NCI-H2227 (cell line): ENCODE measurements at regions not wholly inside any gene's neighbourhood (a gene's known extent, or its start where the extent isn't known, plus 50 kb on each side); places are given as distances from the start of the nearest gene placed in this dataset.
A peak's percentile ranks its signal among the peaks of the same experiment; 100 is the strongest.
"Not testable (repeated sequence)": the region's sequence is repeated elsewhere in the genome, so short reads cannot be mapped to it uniquely, and the experiment has no call there.

ENCODE experiments used
- DNase-seq: peaks from one replicate; lab custom pipeline; 2025; ENCODE audit not compliant: unreplicated experiment; lab: John Stamatoyannopoulos, UW

- DNase-seq = no peak
These were observed 267.0 kb downstream of the PTH2R start for GRCh38 chr2:208673631-208674030.

- no peak for DNase-seq
These were observed 268.3 kb downstream of the PTH2R start for GRCh38 chr2:208674919-208675318.

- DNase-seq = not testable (repeated sequence)
These were observed 279.3 kb downstream of the PTH2R start for GRCh38 chr2:208685929-208686328.

- no peak for DNase-seq
These were observed 280.1 kb downstream of the PTH2R start for GRCh38 chr2:208686665-208687064.

- not testable (repeated sequence) for DNase-seq
These were observed 281.1 kb downstream of the PTH2R start for GRCh38 chr2:208687720-208688119.

GRCh38 chr2:208698114-208698513 lies 291.5 kb downstream of the PTH2R start:
- DNase-seq = no peak

GRCh38 chr2:208708486-208708885 lies 301.9 kb downstream of the PTH2R start:
- no peak for DNase-seq

GRCh38 chr2:208711598-208711997 lies 305.0 kb downstream of the PTH2R start:
- no peak for DNase-seq

GRCh38 chr2:208713066-208713745 lies 306.6 kb downstream of the PTH2R start:
- DNase-seq = peak; percentile 16

- DNase-seq = no peak
These were observed 312.2 kb downstream of the PTH2R start for GRCh38 chr2:208718828-208719227.

- no peak for DNase-seq
These were observed 316.1 kb downstream of the PTH2R start for GRCh38 chr2:208722731-208723130.

- no peak for DNase-seq
These were observed 318.7 kb downstream of the PTH2R start for GRCh38 chr2:208725280-208725679.

- DNase-seq = no peak
These were observed 319.6 kb downstream of the PTH2R start for GRCh38 chr2:208726242-208726641.

- not testable (repeated sequence) for DNase-seq
These were observed 345.2 kb downstream of the PTH2R start for GRCh38 chr2:208751663-208752415.

- no peak for DNase-seq
These were observed 350.8 kb downstream of the PTH2R start for GRCh38 chr2:208757364-208757763.

- DNase-seq = not testable (repeated sequence)
These were observed 366.5 kb downstream of the PTH2R start for GRCh38 chr2:208773074-208773473.

- no peak for DNase-seq
These were observed 374.6 kb downstream of the PTH2R start for GRCh38 chr2:208781166-208781565.

GRCh38 chr2:208782097-208782496 lies 375.5 kb downstream of the PTH2R start:
- no peak for DNase-seq

- DNase-seq = no peak
These were observed 376.6 kb downstream of the PTH2R start for GRCh38 chr2:208783184-208783583.

- DNase-seq = not testable (repeated sequence)
These were observed 378.2 kb downstream of the PTH2R start for GRCh38 chr2:208784774-208785173.

- no peak for DNase-seq
These were observed 384.7 kb downstream of the PTH2R start for GRCh38 chr2:208791257-208791656.

GRCh38 chr2:208792766-208793165 lies 386.2 kb downstream of the PTH2R start:
- DNase-seq = no peak
